Right lobe of liver (tissue), 6 donors: ENCODE measurements at regions not wholly inside any gene's neighbourhood (a gene's known extent, or its start where the extent isn't known, plus 50 kb on each side); places are given as distances from the start of the nearest gene placed in this dataset.
"Not testable (repeated sequence)": the region's sequence is repeated elsewhere in the genome, so short reads cannot be mapped to it uniquely, and the experiment has no call there.

ENCODE experiments used
- ATAC-seq, 4 donors: fragments of 200-7000 bp; cut with Tn5 transposase; one replicate each; pipeline ENCODE4 v1.9.1; 2020; ENCODE audit warnings: mild to moderate bottlenecking in 4 of 4, moderate library complexity in 4 of 4
- DNase-seq, 3 donors: peaks; one replicate each; pipeline ENCODE4 v3.0.0-alpha.2; 2020
- H3K27ac ChIP-seq, 3 donors: fragments of 200-600 bp; one replicate each; pipeline ENCODE4 v1.8.0; 2022
- H3K27me3 ChIP-seq, 2 donors: fragments of 200-600 bp; one replicate each; pipeline ENCODE4 v1.8.0; 2022
- H3K36me3 ChIP-seq, 4 donors: fragments of 200-600 bp; sonication (generic) in 1 of 4; one replicate each; pipeline versions ENCODE4 v1.5.1 to v1.8.0; 2017 to 2022; ENCODE audit warnings: control low read depth in 1 of 4
- H3K4me1 ChIP-seq, 4 donors: fragments of 200-600 bp; sonication (generic) in 1 of 4; one replicate each; pipeline versions ENCODE4 v1.5.1 to v1.8.0; 2017 to 2022; ENCODE audit warnings: control low read depth in 1 of 4
- H3K4me3 ChIP-seq, 3 donors: fragments of 200-600 bp; one replicate each; pipeline ENCODE4 v1.8.0; 2022
- H3K9me3 ChIP-seq, 4 donors: fragments of 200-600 bp; sonication (generic) in 1 of 4; one replicate each; pipeline versions ENCODE4 v1.5.1 to v1.8.0; 2017 to 2022; ENCODE audit warnings: control low read depth in 1 of 4
- POLR2A ChIP-seq: fragments of 450-650 bp; IDR thresholded peaks from one replicate; pipeline ENCODE4 v1.6.1; 2017; ENCODE audit warnings: antibody characterized with exemption, mild to moderate bottlenecking
- WGBS: methylation state at CpG from one replicate; pipeline ENCODE4 v1.1.6; 2018; ENCODE audit warnings: low coverage, low lambda C conversion rate; ENCODE audit not compliant: insufficient coverage; ENCODE audit errors: missing lambda C conversion rate; 5-methylcytosine and 5-hydroxymethylcytosine counted together
- intact Hi-C, 2 donors: fragments of 100-400 bp; cut with DNase I; formaldehyde crosslinking; loops; one replicate each; pipeline versions ENCODE4 v1.11.2 to v1.14.1; 2022
- TF ChIP-seq, protein P1 (sequence below), 4 donors: fragments of 200-600 bp in 3 of 4; fragments of 450-650 bp in 1 of 4; IDR thresholded peaks; one replicate each; pipeline versions ENCODE4 v1.5.1 to v1.8.0; 2016 to 2022; ENCODE audit warnings: antibody characterized with exemption in 4 of 4, mild to moderate bottlenecking in 2 of 4
- donor health status: DM: no; HTN: yes; CAD: no.
- donor health status: DM: no; HTN: no; CAD: no.
- donor health status: DM: no; HTN: no; CAD: no.
- donor health status: DM: no; HTN: yes; CAD: no.
- donor health status: DM: no; HTN: yes; CAD: no.

DNA sequence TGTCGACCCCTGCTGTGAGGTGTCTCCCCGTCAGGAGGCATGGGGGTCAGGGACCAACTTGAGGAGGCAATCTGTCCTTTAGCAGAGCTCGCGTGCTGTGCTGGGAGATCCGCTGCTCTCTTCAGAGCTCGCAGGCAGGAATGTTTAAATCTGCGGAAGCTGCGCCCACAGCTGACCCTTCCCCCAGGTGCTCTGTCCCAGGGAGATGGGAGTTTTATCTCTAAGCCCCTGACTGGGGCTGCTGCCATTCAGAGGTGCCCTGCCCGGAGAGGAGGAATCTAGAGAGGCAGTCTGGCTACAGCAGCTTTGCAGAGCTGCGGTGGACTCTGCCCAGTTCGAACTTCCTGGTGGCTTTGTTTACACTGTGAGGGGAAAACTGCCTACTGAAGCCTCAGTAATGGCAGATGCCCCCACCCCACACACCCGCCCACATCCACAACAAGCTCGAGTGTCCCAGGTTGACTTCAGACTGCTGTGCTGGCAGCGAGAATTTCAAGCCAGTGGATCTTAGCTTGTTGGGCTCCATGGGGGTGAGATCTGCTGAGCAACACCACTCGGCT lies 133.1 kb downstream of the CENPC start:
- intact Hi-C loops, H3K27me3 ChIP-seq, DNase-seq, H3K9me3 ChIP-seq, ATAC-seq, H3K36me3 ChIP-seq, H3K27ac ChIP-seq, H3K4me3 ChIP-seq, H3K4me1 ChIP-seq: not testable (repeated sequence)
- 80% methylated on average over 1 of the region's 15 CpGs for WGBS

DNA sequence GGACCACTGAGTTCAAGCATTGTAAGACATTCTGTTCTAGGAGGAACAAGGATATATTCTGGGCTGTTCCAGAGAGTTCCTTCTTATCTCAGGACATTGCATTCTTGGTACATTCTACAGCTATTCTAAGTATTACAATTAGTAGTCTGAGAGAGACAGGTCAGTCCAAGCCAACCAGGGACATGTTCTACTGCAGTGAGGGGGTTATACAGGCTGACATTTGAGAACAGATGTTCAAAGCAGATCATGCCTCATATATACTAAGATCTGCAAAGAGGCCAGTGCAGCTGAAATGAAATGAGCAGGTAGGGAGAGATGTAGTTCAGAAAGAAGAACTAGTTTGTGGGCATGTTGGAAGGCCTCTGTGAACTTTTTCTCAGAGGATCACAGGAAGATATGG lies 142.0 kb downstream of the CENPC start:
- Histone ChIP-seq H3K4me3 (no peak overlapping the region), H3K27me3 (no peaks in the 10 kb centered on the region), H3K36me3 (no peaks in the 10 kb centered on the region), H3K4me1 (no peaks in the 10 kb centered on the region), H3K27ac (no peak overlapping the region), H3K9me3 (no peaks in the 10 kb centered on the region)
- ATAC-seq (no peak), DNase-seq (no peak)
- TF ChIP-seq, protein P1, sequence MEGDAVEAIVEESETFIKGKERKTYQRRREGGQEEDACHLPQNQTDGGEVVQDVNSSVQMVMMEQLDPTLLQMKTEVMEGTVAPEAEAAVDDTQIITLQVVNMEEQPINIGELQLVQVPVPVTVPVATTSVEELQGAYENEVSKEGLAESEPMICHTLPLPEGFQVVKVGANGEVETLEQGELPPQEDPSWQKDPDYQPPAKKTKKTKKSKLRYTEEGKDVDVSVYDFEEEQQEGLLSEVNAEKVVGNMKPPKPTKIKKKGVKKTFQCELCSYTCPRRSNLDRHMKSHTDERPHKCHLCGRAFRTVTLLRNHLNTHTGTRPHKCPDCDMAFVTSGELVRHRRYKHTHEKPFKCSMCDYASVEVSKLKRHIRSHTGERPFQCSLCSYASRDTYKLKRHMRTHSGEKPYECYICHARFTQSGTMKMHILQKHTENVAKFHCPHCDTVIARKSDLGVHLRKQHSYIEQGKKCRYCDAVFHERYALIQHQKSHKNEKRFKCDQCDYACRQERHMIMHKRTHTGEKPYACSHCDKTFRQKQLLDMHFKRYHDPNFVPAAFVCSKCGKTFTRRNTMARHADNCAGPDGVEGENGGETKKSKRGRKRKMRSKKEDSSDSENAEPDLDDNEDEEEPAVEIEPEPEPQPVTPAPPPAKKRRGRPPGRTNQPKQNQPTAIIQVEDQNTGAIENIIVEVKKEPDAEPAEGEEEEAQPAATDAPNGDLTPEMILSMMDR (IDR thresholded peaks at IDR 0.05) = no peak
- TF ChIP-seq POLR2A = no peak
- intact Hi-C loops = no loop called here

DNA sequence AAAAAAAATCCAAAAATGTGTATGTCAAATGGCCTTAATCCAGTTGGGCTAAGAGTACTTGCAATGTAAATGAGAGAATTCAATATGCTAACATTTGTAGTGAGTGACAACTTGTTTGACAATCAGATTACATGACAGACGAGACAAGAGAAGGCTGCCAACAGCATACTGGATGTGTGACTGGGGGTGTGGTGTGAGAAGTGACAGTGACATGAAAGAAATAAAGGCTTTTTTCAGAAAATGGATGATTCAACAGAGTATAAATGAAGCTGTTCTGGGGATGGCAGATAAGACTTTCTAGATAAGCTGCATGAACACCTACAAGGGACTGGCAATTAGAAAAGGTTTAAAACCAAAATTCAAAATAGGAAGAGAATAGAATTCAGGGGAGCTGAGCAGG lies 143.4 kb downstream of the CENPC start:
- Histone ChIP-seq H3K36me3 (no peaks in the 10 kb centered on the region), H3K27ac (no peak overlapping the region), H3K4me1 (no peaks in the 10 kb centered on the region), H3K9me3 (no peaks in the 10 kb centered on the region), H3K27me3 (no peaks in the 10 kb centered on the region), H3K4me3 (no peak overlapping the region)
- WGBS = 37% methylated on average over 1 of the region's 1 CpG
- DNase-seq (no peak), ATAC-seq (no peak)
- TF ChIP-seq POLR2A = no peak
- TF ChIP-seq, protein P1 (IDR thresholded peaks at IDR 0.05) = no peak
- intact Hi-C loops = no loop called here

DNA sequence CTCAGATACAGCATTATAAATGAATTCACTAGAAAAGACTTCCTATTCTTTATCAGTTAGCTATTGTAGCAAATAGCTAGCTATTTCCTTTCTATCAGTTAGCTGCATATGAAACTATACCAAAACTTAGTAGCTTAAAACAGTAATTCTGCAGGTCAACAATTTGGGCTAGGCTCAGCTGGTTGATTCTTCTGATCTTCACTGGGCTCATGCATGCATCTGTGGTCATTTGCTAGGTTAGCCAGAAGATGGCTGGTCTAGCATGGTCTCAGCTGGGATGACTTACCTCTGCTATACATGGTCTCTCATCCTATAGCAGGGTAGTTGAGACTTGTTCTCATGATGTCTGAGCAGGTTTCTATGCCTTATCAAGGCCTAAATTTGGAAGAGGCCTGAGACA lies 147.4 kb downstream of the CENPC start:
- Histone ChIP-seq H3K4me3 (no peak overlapping the region), H3K9me3 (no peaks in the 10 kb centered on the region), H3K36me3 (no peaks in the 10 kb centered on the region), H3K4me1 (no peaks in the 10 kb centered on the region), H3K27me3 (no peaks in the 10 kb centered on the region), H3K27ac (no peak overlapping the region)
- TF ChIP-seq, protein P1 (IDR thresholded peaks at IDR 0.05) = no peak
- TF ChIP-seq POLR2A = no peak
- intact Hi-C loops = no loop called here
- ATAC-seq = no peak
- no peak for DNase-seq

GRCh38 chr4:67397031-67397430 lies 148.3 kb downstream of the CENPC start:
- H3K4me1 ChIP-seq = no peaks in the 10 kb centered on the region
- intact Hi-C loops = no loop called here
- H3K9me3 ChIP-seq = no peaks in the 10 kb centered on the region
- no peak overlapping the region for H3K4me3 ChIP-seq
- ATAC-seq (no peak), DNase-seq (no peak)
- H3K27me3 ChIP-seq = no peaks in the 10 kb centered on the region
- no peaks in the 10 kb centered on the region for H3K36me3 ChIP-seq
- no peak overlapping the region for H3K27ac ChIP-seq
- WGBS = 55% methylated on average over 5 of the region's 5 CpGs
- TF ChIP-seq, protein P1 (IDR thresholded peaks at IDR 0.05) = no peak
- TF ChIP-seq POLR2A = no peak
